ENCODE measurements at regions not wholly inside any gene's neighbourhood (a gene's known extent, or its start where the extent isn't known, plus 50 kb on each side); places are given as distances from the start of the nearest gene placed in this dataset.
A peak's percentile ranks its signal among the peaks of the same experiment; 100 is the strongest.
"Not testable (repeated sequence)": the region's sequence is repeated elsewhere in the genome, so short reads cannot be mapped to it uniquely, and the experiment has no call there.

GRCh38 chr14:83711046-83711445, 1818.9 kb upstream of the FLRT2 start:
- DNase-seq (ENCODE audit: low spot score), result no peak

DNA sequence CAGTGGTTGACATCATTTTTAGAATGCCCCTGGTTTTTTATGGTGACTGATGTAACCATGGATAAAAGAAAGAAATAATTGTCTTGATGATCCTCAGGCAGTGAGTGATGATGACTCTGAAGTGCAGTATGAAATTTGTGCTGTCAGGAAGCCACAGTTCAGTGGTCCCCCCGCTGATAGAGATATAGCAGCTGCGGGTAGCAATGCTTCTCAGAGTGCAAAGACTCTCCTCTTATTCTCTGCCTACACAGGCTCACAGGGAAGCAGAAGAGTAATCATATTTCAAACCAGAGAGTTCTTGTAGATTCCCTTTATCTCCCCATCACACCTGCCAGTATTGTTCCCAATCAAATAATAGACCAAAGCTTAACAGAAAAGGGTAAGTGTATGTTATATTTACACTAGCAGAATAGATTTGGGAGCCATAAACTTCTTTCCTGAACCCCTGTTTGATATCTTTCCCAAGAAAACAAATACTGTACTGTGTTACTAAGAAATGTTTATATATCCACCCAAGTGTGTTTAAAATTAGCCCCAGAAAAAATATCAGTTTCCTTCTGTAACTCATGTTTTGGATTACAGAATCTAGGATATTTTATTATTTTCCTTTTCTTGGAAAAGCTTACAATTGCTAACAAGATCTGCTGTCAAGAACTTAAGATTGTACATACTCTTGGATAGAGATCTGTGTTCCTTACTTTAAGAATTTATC, 1817.4 kb upstream of the FLRT2 start:
- DNase-seq (ENCODE audit: low spot score), result no peak

GRCh38 chr14:83713732-83714131, 1816.2 kb upstream of the FLRT2 start:
- no peak for DNase-seq (ENCODE audit: low spot score)

- DNase-seq (ENCODE audit: low spot score), result no peak
Observed at GRCh38 chr14:83714151-83714550, 1815.8 kb upstream of the FLRT2 start.

GRCh38 chr14:83719435-83719834, 1810.5 kb upstream of the FLRT2 start:
- DNase-seq (ENCODE audit: low spot score), result not testable (repeated sequence)

DNA sequence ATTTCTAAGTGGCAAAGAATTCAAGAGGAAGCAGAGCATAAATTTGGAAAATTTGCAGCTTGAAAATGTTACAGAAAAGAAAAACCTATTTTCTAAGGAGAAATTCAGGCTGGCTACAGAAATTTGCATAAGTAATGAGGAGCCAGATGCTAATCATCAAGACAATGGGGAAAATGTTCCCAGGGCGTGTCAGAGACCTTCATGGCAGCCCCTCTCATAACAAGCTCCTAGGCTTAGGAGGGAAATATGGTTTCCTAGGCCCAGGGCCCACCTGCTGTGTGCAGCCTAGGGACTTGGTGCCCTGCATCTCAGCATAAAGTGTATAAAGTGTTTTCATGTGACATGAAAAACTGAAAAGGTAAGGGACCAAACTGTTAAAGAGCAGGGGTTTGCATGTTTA, 1796.3 kb upstream of the FLRT2 start:
- no peak for DNase-seq (ENCODE audit: low spot score)

DNA sequence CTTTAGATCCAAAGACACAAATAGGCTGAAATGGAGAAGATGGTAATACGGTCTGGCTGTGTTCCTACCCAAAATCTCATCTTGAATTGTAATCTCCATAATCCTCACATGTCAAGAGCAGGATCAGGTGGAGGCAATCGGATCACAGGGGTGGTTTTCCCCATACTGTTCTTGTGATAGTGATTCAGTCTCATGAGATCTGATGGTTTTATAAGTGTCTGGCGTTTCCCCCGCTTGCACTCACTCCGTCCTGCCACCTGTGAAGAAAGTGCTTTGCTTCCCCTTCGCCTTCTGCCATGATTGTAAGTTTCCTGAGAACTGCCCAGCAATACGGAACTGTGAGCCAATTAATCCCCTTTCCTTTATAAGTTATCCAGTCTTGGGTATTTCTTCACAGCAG, 1795.5 kb upstream of the FLRT2 start:
- no peak for DNase-seq (ENCODE audit: low spot score)

GRCh38 chr14:83741269-83741668, 1788.7 kb upstream of the FLRT2 start:
- DNase-seq (ENCODE audit: low spot score), result no peak

DNA sequence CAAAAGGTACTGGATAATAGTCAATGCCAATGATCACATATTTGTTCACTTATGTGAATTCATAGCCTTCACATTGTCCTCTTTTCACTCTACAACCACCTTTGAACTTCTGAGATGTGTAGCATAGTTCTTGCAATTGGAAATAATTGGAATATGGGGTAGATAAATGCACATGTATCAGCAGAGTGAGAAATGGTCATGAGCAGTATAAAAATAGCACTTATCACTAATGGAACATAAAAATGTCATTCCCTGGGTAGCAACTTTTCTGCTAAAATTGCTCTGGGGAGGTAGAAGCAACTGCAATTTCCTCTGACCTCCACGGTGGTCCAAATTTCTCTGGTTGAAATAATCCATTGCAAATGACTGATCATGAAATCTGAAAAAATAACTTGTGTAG, 1785.7 kb upstream of the FLRT2 start:
- no peak for DNase-seq (ENCODE audit: low spot score)

GRCh38 chr14:83744891-83745290, 1785.1 kb upstream of the FLRT2 start:
- DNase-seq (ENCODE audit: low spot score), result no peak

- DNase-seq (ENCODE audit: low spot score), result no peak
Observed at GRCh38 chr14:83746336-83746735, 1783.6 kb upstream of the FLRT2 start.

- no peak for DNase-seq (ENCODE audit: low spot score)
Observed at GRCh38 chr14:83757916-83758315, 1772.0 kb upstream of the FLRT2 start.

DNA sequence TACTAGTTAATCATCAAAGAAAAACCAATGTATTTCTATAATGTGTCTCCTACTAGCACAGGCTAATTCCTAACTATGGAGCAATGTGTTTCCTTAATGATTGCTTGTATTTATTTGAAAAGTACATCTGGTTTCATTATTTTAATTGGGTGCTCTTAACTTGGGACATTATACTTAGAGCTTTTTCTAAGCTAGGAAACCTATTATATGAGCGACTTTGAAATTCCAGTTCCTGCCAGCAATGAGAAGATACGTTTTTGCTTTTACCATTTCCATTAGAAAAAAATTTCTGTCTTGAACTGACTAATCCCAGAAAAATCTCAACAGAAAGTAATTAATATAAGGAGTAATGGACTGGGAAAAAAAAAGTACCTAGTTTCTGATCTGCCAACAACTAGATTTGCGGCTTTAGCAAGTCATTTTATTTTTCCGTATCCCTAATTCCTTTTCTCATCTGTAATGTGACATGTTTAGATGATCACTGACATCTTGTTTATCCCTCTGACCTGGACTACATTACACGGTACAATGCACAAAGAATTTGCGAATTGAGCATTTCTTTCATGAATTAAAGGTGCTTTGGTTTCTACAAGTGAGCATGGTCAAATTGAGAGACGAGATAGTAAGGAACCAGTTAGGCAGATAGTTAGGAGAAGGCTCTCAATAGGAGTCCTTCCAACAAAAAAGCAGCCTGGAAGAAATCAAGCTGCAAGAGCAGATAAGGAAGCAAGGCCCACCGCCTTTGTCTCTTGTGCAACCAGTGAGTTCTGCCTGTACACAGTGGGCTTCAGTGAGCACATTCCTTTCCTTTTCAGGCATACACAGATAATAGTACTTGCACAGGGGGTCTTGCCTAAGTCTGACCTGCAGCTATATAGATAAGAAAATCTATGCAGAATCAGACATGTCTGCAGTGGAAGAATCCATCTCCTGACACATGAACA, 1765.0 kb upstream of the FLRT2 start:
- DNase-seq (ENCODE audit: low spot score), result no peak

- DNase-seq (ENCODE audit: low spot score), result no peak
Observed at GRCh38 chr14:83777516-83777915, 1752.4 kb upstream of the FLRT2 start.

GRCh38 chr14:83779266-83779665, 1750.7 kb upstream of the FLRT2 start:
- peak; percentile 8 for DNase-seq (ENCODE audit: low spot score)

GRCh38 chr14:83780321-83780720, 1749.6 kb upstream of the FLRT2 start:
- DNase-seq (ENCODE audit: low spot score), result peak; percentile 5

- DNase-seq (ENCODE audit: low spot score), result no peak
Observed at GRCh38 chr14:83798421-83798820, 1731.5 kb upstream of the FLRT2 start.

GRCh38 chr14:83799233-83799632, 1730.7 kb upstream of the FLRT2 start:
- no peak for DNase-seq (ENCODE audit: low spot score)

- no peak for DNase-seq (ENCODE audit: low spot score)
Observed at GRCh38 chr14:83814896-83815295, 1715.0 kb upstream of the FLRT2 start.

- peak; percentile 61 for DNase-seq (ENCODE audit: low spot score)
Observed at GRCh38 chr14:83816761-83817160, 1713.2 kb upstream of the FLRT2 start.

DNA sequence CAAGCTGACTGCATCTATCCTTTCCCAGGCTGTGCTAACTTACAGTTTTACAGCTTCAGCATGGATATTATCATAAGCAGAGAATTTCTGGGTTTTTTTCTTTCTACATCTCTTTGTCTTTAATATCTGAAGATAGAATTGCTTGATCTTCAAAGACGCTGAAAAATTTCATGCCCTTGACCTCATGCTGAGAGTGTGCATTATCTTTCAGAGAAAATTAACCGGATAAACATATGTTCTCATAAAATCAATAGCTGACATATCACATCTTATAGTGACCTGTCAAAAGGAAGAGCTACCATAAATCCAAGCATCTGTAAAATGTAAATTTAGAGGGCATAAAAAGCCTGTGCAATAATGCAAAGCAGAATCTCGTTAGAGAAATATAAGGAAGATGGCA, 1704.1 kb upstream of the FLRT2 start:
- DNase-seq (ENCODE audit: low spot score), result no peak

DNA sequence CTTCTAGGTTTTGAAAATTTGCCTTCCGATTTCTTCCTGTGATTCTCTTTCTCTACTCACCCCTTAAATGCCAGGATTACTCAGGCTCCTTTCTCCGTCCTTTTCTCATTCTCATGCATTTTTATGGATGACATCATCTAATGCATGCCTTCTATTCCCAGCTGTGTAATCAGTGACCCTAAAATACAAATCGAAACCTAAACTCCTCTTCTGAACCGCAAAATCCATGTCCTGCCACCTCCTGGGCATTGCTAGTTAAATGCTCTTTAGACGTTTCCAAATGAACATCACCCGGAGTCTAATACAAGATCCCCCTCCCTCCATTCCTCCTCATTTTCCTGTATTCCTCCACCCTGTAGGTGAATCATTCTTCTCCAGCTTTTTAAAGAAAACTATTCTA, 1703.1 kb upstream of the FLRT2 start:
- no peak for DNase-seq (ENCODE audit: low spot score)

GRCh38 chr14:83827383-83827782, 1702.6 kb upstream of the FLRT2 start:
- no peak for DNase-seq (ENCODE audit: low spot score)

Measured in COLO829 (cell line).